Epithelial cell of prostate (primary cell): ENCODE measurements at regions not wholly inside any gene's neighbourhood (a gene's known extent, or its start where the extent isn't known, plus 50 kb on each side); places are given as distances from the start of the nearest gene placed in this dataset.
A peak's percentile ranks its signal among the peaks of the same experiment; 100 is the strongest.

Experiments
- DNase-seq: peaks from one replicate; pipeline ENCODE4 v3.0.0-alpha.2; 2011; ENCODE audit warnings: low read depth, low spot score
- H3K27ac ChIP-seq: fragments of 450-650 bp; 2 replicates; pipeline ENCODE4 v1.5.1; 2017; ENCODE audit warnings: mild to moderate bottlenecking

GRCh38 chr1:57898531-57898930, 474.7 kb upstream of the DAB1 start:
- H3K27ac ChIP-seq, result no peak overlapping the region
- DNase-seq, result no peak

- no peak overlapping the region for H3K27ac ChIP-seq
- DNase-seq, result no peak
These were observed 473.7 kb upstream of the DAB1 start for GRCh38 chr1:57897581-57897980.

GRCh38 chr1:57894315-57894714, 470.5 kb upstream of the DAB1 start:
- H3K27ac ChIP-seq, result peak overlapping the region; percentile 59
- peak; percentile 54 for DNase-seq

GRCh38 chr1:57889676-57890320, 465.9 kb upstream of the DAB1 start:
- no peak for DNase-seq

GRCh38 chr1:57887964-57888491, 464.2 kb upstream of the DAB1 start:
- DNase-seq, result no peak
- no peak overlapping the region for H3K27ac ChIP-seq

More at GRCh38 chr1:57889676-57890320, 465.9 kb upstream of the DAB1 start:
- no peak overlapping the region for H3K27ac ChIP-seq

GRCh38 chr1:57886376-57886775, 462.5 kb upstream of the DAB1 start:
- DNase-seq, result no peak
- H3K27ac ChIP-seq, result no peak overlapping the region

- H3K27ac ChIP-seq, result no peak overlapping the region
- no peak for DNase-seq
These were observed 459.8 kb upstream of the DAB1 start for GRCh38 chr1:57883642-57883995.

GRCh38 chr1:57882934-57883641, 459.2 kb upstream of the DAB1 start:
- DNase-seq, result no peak

GRCh38 chr1:57882072-57882471, 458.2 kb upstream of the DAB1 start:
- no peak for DNase-seq
- no peak overlapping the region for H3K27ac ChIP-seq

More at GRCh38 chr1:57882934-57883641, 459.2 kb upstream of the DAB1 start:
- H3K27ac ChIP-seq, result no peak overlapping the region

GRCh38 chr1:57881639-57882038, 457.8 kb upstream of the DAB1 start:
- no peak for DNase-seq
- no peak overlapping the region for H3K27ac ChIP-seq

GRCh38 chr1:57879700-57880099, 455.8 kb upstream of the DAB1 start:
- no peak for DNase-seq
- H3K27ac ChIP-seq, result no peak overlapping the region

- DNase-seq, result no peak
- no peak overlapping the region for H3K27ac ChIP-seq
These were observed 450.6 kb upstream of the DAB1 start for GRCh38 chr1:57874418-57874877.

- DNase-seq, result no peak
- H3K27ac ChIP-seq, result no peak overlapping the region
These were observed 449.1 kb upstream of the DAB1 start for GRCh38 chr1:57872913-57873312.

GRCh38 chr1:57868908-57869307, 445.0 kb upstream of the DAB1 start:
- no peak for DNase-seq

GRCh38 chr1:57868239-57868638, 444.4 kb upstream of the DAB1 start:
- no peak for DNase-seq
- H3K27ac ChIP-seq, result no peak overlapping the region

More at GRCh38 chr1:57868908-57869307, 445.0 kb upstream of the DAB1 start:
- no peak overlapping the region for H3K27ac ChIP-seq

GRCh38 chr1:57866998-57867397, 443.1 kb upstream of the DAB1 start:
- no peak overlapping the region for H3K27ac ChIP-seq
- DNase-seq, result no peak

- peak overlapping the region; percentile 69 for H3K27ac ChIP-seq
- DNase-seq, result no peak
These were observed 437.2 kb upstream of the DAB1 start for GRCh38 chr1:57860931-57861565.

GRCh38 chr1:57860325-57860724, 436.5 kb upstream of the DAB1 start:
- DNase-seq, result no peak
- peak overlapping the region; percentile 69 for H3K27ac ChIP-seq

GRCh38 chr1:57858740-57859139, 434.9 kb upstream of the DAB1 start:
- H3K27ac ChIP-seq, result no peak overlapping the region
- DNase-seq, result no peak

GRCh38 chr1:57857809-57858208, 433.9 kb upstream of the DAB1 start:
- DNase-seq, result no peak
- H3K27ac ChIP-seq, result peak overlapping the region; percentile 37

GRCh38 chr1:57854436-57854835, 430.6 kb upstream of the DAB1 start:
- no peak for DNase-seq
- H3K27ac ChIP-seq, result no peak overlapping the region
